NCI-H2196 (cell line): ENCODE measurements at regions not wholly inside any gene's neighbourhood (a gene's known extent, or its start where the extent isn't known, plus 50 kb on each side); places are given as distances from the start of the nearest gene placed in this dataset.

Experiments used
- DNase-seq: peaks from one replicate; lab custom pipeline; 2025; ENCODE audit not compliant: unreplicated experiment; lab: John Stamatoyannopoulos, UW

DNA sequence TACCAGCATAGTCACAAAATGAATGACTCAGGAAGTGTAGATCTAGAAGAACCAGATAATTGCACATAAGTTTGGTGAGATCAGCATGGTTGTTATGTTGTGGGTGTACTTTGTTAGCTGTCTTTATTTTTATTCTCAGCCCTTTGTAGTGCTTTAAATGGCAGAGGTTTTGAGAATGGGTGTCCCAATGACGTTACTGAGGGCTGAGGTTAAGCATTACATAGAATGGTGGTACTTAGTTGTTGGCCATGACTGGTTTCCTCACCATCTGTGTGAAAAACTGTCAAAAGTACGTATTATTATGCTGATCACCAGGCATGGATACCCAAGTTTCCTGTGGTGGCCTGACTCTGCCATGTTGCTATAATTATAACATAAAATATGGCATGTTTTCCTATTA, 165.8 kb downstream of the UBE2E3 start:
- DNase-seq, result no peak

DNA sequence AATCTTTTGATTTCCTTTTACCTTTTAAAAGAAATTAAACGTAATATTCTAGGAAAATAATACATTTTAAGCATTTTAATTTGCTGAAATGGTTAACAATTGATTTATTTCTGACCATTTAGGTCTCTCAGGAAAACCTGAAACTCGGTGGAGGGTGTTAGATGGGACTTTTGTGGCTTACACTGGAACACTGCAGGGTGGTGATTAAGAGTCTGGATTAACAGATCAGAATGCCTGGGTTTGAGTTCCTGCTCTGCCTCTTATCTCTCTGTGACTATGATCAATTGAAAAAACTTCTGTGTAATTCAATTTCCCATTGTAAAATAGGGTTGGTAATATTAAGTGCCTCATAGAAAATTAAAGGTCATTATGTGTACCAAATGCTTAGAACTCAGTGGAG, 168.7 kb downstream of the UBE2E3 start:
- no peak for DNase-seq

DNA sequence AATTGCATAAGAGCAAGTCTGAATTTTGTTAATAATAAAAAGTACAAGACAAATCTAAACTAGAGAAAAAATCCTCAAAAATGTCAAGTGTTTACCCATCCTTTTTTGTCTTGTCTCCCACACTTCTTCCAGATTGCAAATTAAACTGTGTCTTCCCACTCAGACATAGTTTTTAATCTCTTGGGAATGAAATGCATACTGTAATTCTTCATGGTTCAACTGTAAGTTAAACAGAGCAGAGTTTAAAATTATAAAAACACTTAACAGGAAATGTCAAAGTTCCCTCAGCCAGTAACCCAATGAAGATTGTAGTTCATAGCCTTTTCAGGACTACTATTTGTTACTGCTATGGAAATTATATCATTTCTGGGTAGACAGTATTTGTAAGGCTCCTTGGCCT, 171.8 kb downstream of the UBE2E3 start:
- no peak for DNase-seq

DNA sequence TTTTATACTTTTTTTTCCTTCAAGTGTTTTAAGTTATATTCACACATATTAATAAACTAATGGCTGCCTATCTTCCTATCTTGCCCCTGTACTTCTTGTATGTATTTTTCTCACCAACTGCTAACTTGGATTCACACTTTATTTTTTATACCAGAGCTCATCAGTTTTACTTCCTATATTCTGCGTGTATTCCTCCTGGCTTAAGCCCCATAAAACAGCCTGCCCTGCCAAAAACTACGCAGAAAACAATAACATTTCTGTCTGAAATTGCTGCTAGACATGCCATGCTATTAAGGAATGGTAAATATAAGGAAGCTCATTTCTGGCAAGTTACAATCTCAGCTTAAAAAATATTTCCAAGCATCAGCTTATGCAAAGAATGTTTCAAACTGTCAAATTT, 172.3 kb downstream of the UBE2E3 start:
- no peak for DNase-seq

DNA sequence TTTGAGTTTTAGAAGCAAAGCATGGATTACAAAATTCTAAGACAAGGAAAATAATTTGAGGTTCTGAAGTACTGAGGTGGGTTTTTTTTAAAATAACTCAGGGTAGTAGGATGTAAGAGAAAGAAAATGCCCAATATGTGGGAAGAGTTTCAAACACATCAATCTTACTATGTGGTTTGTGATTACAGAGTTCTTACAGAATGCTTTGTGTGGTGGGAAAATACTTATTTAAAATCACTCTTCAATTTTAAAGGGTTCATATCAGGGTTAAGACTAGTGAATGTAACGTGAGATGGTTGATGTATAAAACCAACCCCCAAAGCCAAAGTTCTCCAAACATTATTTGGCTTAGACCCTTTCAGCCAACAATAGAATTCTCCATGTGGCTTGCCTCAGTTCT, 173.5 kb downstream of the UBE2E3 start:
- no peak for DNase-seq

DNA sequence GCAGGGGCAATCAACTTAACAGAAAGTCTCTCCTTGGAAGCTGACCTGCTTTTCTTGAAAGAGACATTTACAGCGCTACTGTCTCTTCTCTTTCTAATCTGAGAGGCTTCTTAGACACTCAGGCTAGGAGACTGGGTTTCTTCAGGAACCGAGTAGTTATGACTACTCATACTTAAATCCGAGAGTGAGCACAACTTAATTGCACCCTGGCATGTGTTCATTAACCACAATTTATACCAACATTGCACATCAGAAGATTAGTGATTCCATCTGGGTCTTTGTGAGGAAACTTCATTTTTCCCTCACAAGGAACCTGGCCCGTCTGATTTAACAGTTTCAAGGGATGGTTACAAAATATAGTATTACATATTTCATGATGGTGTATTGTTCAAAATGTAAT, 176.9 kb downstream of the UBE2E3 start:
- DNase-seq, result no peak

DNA sequence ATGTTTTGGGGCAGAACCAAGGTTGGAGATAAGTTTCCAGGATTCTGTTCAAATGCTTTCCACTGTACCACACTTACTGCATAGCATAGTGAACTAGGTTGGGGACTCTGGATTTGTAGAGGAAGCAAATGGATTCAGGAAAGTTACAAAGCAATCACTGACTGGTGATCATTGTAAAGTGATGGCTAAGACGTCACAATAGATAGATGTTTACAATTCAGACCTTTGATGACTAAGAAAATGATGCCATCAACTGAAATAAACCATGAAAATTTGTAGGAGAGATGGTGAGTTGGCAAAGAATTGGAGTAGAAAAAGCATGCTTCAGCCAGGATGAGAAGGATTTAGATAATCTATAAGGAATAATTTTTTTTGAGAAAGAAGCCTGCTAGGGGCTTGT, 178.0 kb downstream of the UBE2E3 start:
- DNase-seq, result no peak

DNA sequence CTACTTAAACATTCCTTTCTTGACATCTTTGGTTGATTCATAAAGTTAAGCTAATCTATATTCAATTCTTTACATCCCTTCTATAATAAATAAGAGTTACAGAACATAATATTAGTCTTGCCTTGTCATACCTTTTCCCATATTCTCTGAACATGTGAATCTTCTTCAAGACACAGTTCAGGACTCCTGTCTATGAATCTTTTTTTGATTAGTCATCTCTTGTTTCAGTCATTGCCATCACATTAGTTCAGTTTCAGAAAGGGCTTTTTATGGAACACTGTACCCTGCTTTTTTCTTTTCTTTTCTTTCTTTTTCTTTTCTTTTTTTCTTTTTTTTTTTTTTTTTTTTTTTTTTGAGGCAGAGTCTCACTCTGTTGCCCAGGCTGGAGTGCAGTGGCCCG, 181.2 kb downstream of the UBE2E3 start:
- DNase-seq, result no peak

DNA sequence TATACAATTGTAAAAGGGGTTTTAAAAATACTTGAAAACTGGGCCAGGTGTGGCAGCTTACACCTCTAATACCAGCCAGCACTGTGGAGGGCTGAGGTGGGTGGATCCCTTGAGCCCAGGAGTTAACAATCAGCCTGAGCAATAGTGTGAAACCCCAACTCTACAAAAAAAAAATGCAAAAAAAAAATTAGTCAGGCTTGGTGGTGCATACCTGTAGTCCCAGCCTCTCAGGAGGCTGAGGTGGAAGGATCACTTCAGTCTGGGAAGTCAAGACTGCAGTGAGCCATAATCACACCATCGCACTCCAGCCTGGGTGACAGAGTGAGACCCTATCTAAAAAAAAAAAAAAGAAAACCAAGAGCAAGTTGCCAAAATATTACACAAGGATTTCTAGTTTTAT, 182.7 kb downstream of the UBE2E3 start:
- DNase-seq, result no peak

DNA sequence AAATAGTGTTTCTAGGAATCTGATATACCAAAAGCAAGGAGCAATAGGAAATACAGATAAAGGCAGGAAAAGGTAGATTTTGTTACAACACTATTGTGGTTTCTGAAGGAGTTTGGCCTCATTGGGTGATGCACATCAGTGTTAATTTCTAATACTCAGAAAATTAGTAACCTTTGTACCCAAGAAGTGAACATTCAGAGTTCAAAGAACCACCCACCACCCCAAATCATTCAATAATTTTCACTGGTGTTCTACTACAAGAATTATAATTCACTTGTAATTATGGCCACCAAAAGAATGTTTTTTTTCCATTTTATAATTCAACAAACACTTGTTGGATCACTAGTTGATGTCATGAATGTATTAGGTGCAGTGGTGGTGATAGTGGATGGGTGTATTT, 183.3 kb downstream of the UBE2E3 start:
- no peak for DNase-seq

DNA sequence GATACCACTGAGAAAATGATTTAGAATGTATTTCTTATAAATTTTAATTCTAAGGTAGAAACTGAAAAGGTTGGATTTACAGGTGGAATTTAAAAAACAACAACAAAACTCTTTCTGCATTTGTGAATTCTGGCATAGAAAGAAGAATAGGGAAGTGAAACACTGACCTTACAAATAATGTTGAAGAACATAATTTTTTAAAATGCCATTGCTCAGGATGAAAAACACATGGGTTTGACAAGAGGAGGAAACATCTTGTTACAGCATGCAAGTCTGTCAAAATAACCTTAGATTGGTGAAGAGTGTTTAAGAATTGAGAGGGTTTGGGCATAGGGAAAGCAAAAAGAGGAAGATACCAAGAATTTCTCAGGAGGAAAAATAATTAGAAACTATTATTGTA, 184.3 kb downstream of the UBE2E3 start:
- no peak for DNase-seq

DNA sequence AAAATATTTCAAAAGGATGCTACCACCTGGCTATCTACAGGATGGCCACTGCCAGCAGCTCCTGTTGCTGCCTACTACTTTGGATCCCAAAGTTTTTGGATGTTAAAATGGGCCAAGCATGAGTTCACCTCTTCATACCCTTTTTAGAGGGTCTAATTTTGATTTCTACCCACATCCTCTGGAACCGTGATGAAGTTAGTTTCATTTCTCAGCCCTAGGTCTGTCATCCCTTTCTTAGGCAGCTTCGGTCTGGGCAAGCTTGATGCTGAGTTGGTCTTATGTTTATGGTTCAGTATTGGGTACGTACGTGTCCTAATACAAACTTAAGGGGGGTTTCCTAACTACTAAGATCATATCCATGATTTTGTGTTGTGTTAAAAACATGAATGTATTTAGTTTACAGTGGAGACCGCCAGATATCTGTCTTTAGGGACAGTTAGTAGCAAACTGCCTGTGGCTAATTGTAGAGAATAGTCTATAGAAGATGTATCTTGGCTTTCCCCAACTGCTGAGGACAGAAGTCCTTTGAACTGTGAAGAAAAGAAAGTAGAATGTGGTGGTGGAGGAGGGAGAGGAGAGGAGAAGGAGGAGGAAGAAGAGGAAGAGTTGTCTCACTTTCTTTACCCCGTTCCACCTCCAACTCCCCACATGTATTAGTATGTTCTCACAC, 184.9 kb downstream of the UBE2E3 start:
- DNase-seq, result no peak

DNA sequence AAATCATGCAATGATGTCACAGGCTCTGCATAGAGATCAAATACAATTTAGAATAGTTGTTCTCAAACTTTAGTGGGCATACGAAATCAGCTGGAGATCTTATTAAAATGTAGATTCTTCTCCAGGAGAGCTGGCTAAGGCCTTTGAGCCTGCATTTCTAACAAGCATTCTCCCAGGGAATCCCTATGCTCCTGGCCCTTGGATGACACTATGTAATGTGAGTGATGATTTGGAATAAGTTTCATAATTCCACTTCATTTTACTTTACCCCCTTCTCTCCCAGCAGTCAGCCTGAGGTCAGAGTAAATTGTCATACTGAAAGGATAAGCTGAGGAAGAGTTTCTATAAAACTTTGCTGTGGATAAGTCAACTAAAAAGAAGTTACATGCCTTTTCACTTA, 189.1 kb downstream of the UBE2E3 start:
- no peak for DNase-seq

DNA sequence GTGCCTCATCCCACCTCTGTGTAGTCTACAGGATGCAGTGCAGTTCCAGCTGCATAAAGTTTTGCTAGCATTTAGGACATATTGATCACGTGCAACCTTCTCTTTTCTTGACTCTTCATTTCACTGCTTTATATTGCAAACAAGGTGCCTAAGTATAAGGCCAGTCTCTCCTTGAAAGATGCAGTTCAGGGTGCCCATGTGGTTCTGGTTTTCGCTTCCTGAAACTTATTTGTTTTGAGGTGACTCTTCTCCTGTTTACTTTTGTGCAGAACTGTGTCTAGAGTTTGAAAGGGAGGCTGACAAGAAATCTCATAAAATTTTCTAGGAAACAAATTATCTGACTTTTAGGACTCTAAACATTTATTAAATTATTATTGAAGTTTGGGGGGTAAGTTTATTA, 189.9 kb downstream of the UBE2E3 start:
- DNase-seq, result no peak

DNA sequence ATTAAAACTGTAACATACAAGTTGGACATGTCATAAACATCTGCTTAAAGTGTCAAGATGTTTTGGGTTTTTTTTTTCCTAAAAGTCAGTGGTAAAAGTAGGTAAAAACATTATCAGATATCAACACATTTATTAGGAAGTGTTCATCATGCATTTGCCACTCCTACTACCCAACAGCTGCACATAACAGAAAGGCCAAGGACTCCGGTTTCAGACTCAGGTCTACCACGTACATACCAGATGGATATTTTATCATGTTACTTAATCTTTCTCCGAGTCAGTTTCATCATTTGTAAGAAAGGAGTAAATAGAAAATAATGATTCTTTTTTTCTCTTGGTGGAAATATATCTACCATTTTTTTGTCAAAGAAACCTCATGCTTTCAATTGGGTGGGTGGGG, 192.3 kb downstream of the UBE2E3 start:
- no peak for DNase-seq

DNA sequence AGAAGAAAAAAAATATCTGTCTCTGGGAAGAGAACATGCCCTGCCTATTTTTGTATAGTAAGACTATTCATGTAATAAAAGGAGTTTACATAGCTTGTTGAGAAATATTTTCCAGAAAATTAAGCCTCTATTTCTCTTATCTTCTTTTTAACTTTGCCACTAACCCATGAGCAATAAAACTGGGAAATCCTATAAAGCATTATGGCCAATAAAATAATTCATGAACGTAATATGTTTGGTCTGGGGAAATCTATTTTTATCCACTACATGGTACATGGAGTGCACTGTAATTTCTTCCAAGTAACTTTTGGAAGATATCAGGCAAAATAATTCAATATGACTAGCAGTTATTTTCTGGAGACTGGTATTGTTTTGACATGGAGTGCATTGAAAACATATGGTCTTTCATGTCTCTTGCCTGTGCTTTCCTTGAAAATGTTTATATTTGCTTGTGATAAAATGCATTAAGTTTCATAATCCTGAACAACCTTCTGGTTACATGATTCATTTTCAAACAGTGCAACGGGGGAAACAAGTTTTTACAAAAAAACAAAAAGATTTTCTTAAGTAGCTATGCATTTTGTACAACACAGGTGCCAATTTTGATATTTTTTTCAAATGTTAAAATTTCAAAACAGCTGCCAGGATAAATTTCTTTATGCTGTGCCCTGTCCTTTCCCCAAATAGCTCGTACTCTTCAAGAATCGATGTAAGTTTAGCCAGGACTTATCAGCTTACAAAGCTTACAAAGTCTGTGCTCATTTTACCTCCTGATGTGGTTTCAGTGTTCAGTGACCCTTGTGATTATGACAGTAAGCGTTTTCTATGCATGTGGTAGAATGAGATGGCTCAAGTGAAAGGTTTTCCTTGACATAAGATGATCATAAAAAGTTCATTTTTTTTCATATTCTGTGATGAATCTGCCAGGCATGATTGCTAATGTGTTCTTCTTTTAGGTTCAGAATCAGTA, 194.5 kb downstream of the UBE2E3 start:
- DNase-seq, result no peak

DNA sequence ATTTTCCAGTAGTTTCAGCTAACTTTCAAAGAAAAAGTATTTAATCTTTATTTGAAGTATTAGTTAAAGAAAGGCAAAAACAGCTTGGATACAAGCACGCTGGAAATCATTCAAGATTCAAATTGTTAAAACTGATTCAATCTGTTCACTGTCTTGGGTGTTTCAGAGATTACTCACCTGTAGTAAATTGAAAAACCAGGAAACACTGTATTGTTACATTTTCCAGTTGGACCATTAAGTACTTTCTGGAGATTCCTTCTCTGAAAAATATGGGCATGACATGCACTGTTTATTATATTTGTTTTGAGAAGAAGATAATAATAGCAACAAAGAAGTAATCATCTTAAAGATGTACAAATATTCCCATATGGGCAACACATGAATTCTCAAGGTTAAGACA, 196.1 kb downstream of the UBE2E3 start:
- no peak for DNase-seq

DNA sequence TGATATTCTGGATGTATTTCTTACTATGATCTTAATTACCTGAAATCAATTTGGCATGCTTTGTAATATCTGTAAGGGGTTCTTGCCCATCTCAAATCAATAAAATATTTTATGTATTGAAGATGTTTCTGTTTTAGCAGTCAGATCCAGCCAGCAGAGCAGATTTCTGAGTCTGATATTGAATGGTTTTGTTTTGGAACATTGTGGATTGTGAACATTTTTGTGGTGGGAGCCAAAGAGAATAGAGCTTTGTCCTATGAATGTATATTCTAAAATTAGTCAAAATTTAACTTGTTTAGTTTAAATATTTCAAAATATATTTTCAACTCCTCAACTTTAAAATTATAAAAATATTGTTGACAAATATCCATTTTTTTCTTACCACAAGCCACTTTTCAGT, 197.0 kb downstream of the UBE2E3 start:
- DNase-seq, result no peak

DNA sequence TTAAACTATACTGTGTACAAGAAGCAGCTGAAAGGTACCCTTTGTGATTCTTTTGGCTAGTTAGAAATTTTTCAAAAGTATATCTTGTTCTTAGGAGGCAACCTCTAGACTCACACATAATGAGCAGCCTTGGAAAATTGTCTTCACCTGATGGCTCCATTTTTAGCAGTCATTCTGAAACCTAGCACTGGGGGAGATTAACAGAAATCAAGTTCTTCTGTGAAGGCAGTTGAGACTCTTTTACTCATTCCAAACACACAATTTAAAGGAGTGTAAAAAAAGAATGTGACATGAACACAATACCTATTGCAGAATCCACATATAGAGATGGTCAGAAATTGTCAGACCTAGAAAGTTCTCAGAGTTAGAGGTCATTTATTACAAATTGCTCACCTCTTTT, 197.7 kb downstream of the UBE2E3 start:
- no peak for DNase-seq

DNA sequence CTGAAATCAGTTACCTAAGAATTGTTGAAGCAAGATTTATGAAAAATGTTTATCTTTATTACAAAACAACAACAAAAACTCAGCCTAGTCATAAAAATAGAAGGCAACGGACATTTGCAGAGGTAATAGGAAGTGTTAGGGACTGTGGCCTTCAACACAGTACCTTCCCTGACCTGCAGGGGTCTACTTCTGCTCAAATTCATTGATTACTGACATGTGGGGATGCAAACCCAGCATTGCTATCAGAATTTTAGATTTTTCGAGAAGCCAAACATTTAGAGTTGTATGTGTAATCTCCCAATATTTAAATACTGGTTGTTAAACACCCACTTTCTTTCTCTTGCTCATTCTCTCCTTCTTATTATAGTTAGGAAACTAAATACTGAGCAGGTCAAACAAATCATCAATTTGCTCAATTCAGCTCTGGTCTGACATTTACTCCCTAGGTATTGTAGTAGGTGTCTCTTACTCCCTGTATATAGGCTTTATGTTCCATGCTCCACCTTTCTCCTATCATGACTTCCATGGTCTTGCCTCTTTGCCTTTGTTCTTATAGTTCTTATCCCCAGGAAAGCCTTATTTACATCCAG, 198.5 kb downstream of the UBE2E3 start:
- DNase-seq, result no peak

DNA sequence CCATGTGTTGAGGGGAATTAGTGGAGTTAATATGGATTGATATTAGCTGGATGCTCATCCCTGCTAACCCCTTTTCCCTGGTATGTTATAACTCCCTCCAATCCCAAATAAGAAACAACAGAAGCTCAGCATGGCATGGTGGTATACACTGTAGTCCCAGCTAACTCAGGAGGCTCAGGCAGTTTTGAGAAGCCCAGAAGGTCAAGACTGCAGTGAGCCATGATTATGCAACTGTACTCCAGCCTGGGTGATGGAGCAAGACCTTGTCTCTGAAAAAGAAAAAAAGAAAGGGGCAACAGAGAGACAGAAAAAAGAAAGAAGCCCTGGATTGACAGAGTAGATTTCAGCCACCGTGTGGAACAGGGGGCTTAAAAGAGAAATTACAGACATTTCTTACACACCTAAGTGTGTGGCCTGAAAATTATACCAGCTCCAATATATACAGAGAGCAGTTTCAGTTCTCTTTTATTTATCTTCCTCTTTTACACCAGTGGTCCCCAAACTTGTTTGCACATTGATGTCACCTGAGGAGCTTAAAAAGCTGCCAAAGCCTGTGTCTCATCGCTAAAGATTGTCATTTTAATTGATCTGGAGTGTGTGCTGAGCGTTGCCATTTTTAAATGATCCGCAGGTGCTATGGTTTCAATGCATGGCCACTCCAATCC, 203.6 kb downstream of the UBE2E3 start:
- no peak for DNase-seq

DNA sequence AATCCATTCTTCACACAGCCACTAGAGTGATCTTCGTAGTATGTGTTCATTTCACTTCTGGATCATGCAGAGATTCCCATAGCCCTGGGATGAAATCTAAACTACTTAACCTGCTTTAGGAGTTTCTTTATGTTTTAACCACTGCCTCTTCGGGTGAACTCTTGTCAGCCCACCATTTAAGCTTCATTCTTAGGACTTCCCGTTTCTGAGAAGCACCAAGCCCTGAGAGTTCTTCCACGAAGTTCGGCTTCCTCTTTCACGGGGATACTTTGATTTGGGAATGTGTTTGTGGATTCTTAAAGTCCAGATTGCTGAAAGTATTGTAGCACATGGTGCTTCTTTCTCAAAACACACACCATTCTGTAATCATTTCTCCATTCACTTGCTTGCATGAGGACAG, 205.0 kb downstream of the UBE2E3 start:
- no peak for DNase-seq
